T-helper 1 cell treated with Interleukin-12 subunit alpha and Interleukin-12 subunit beta and Interleukin-4 antibody, amounts not matched to agents 30 μg/mL and 1 μg/mL, for 36 hours (primary cell): ENCODE measurements at regions not wholly inside any gene's neighbourhood (a gene's known extent, or its start where the extent isn't known, plus 50 kb on each side); places are given as distances from the start of the nearest gene placed in this dataset.

Experiments
- H3K27ac Mint-ChIP-seq: one replicate; pipeline ENCODE4 v1.8.0; 2021; ENCODE audit warnings: mild to moderate bottlenecking, mixed read lengths
- H3K27me3 Mint-ChIP-seq: one replicate; pipeline ENCODE4 v1.8.0; 2021; ENCODE audit warnings: low read depth, mixed read lengths
- H3K36me3 Mint-ChIP-seq: one replicate; pipeline ENCODE4 v1.8.0; 2021; ENCODE audit warnings: low read depth, mixed read lengths
- H3K4me1 Mint-ChIP-seq: one replicate; pipeline ENCODE4 v1.8.0; 2021; ENCODE audit warnings: low read depth, mixed read lengths
- H3K4me3 Mint-ChIP-seq: one replicate; pipeline ENCODE4 v1.8.0; 2021; ENCODE audit warnings: mild to moderate bottlenecking, moderate library complexity, mixed read lengths
- H3K9me3 Mint-ChIP-seq: one replicate; pipeline ENCODE4 v1.8.0; 2021; ENCODE audit warnings: mixed read lengths

DNA sequence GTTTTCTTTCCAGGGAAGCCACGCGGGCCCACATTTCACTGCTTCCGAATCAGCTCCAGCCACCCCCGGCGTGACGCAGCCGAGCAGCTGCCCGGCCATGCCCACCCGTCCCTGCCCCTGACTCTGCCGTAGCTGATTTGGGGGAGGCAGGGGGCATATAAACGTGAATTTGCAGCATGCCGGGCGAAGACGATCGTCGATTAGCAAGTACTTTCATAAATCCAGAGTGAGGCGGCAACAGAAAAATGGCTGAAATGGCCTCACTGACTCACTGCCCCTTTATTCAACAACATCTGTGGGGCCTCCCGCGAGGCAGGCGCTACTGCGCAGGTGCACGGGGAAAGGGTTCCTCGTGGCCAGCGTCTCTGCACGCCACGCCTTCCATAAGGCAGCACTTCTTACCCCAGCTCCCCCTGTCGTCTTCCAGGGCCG is 118.0 kb downstream of the DLL1 start:
- no peak overlapping the region for H3K4me3 Mint-ChIP-seq
- no peak overlapping the region for H3K27ac Mint-ChIP-seq
- H3K27me3 Mint-ChIP-seq: no peaks in the 10 kb centered on the region
- peaks cover 2% of the 10 kb centered on the region for H3K36me3 Mint-ChIP-seq
- peaks cover 13% of the 10 kb centered on the region for H3K9me3 Mint-ChIP-seq
- H3K4me1 Mint-ChIP-seq: no peaks in the 10 kb centered on the region

DNA sequence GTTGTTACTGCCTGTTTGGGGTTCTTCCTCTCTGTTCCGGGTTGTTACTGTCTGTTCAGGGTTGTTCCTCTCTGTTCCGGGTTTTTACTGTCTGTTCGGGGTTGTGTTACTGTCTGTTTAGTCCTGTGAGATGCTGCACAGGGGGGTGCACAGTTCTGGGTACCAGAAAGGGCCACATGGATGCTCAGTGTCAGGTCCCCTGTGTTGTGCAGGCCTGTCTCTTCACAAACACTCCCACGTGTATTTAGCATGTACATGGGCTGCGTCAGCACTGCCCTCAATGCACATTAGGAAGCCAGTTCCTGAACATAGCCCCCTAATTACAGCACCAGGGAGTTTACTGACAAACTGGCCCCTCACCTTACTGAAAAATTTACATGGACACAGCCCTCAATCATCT is 118.5 kb downstream of the DLL1 start:
- H3K27me3 Mint-ChIP-seq: no peaks in the 10 kb centered on the region
- peaks cover 2% of the 10 kb centered on the region for H3K36me3 Mint-ChIP-seq
- no peaks in the 10 kb centered on the region for H3K4me1 Mint-ChIP-seq
- H3K27ac Mint-ChIP-seq: no peak overlapping the region
- peaks cover 13% of the 10 kb centered on the region for H3K9me3 Mint-ChIP-seq
- no peak overlapping the region for H3K4me3 Mint-ChIP-seq

DNA sequence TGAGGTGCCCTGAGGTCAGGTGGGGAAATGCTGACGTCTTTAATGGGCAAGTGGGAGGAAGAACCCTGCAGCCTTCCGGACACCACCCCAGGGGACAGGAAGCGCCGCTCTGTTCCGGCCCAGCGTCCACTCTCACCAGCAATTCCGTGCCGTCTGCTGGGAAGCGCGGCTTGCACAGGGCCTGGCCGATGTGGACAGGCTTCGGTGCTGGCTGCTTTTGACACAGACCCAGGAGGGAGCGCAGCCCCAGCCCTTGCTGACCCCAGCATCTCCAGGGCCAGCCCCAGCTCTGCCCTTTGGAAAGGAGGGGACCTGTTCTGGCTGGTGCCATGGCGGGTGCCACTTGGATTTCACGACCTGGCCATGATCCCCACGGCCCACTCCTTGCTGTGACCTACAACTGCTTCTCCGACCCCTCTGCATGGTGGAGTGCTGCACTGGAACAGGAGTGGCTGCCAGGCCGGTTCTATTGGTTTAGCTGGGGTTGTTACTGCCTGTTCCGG is 123.2 kb downstream of the DLL1 start:
- no peaks in the 10 kb centered on the region for H3K27me3 Mint-ChIP-seq
- peaks cover 2% of the 10 kb centered on the region for H3K36me3 Mint-ChIP-seq
- H3K4me1 Mint-ChIP-seq: no peaks in the 10 kb centered on the region
- peaks cover 13% of the 10 kb centered on the region for H3K9me3 Mint-ChIP-seq
- H3K27ac Mint-ChIP-seq: no peak overlapping the region
- no peak overlapping the region for H3K4me3 Mint-ChIP-seq

DNA sequence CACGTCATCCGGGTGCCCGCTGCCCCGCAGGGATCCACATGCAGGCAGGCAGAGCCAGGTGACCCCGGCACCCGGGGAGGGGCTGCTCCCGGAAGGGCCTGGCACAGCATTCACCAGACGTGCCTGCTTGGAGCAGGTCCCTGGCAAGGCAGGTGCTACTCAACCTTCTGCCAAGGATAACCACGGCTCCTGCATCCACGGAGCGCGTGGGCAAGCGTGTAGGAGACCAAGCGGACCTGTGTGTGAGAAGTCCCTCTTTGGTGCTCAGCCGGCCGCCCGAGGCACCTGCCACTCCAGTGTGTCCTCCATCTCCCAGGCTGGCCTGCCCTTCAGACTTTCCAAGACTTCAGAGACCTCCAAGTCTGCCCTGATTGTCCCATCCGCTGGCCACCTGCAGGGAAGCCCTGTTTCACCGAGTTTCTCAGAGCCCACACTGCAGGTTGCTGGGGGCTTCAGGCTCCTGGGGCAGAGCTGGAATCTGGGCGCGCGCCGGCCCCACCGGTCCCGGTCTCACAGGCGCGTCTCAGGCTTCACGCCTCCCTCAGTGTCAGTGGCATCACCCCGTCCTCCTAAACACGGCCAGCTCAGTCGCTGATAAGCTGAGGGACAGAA is 124.3 kb downstream of the DLL1 start:
- Mint-ChIP-seq H3K36me3 (no peaks in the 10 kb centered on the region), H3K27ac (no peak overlapping the region), H3K4me1 (no peaks in the 10 kb centered on the region), H3K9me3 (peaks cover 9% of the 10 kb centered on the region), H3K27me3 (no peaks in the 10 kb centered on the region), H3K4me3 (no peak overlapping the region)

DNA sequence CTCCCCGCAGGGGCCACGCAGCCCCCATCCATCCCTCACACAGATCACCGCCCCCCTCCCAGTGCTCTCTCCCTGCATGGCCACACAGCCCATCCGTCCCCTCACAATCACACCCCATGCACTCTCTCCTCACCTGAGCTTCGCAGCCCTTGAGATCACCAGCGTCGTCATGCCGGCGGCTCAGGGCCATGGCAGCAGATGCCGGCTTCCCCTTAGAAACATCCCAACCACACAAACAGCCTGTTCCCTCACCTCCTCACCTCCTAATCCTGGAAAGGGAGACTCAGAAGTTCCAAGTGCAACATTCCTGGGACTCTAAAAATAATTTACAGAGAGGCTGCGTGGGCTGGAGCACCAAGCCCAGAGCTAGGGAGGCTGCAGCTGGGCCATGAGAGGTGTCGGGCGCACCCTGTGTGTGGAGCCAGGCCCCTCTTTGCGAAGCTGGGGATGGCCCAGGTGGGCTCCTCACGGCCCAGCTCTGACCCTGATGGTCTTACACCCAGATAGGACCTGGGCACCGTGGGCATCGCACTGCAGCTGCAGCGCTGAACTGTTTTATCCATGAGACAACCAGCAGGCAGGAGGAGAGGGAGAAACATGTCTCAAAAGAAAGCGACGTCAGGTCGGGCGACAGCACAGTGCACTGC is 125.3 kb downstream of the DLL1 start:
- Mint-ChIP-seq H3K4me1 (no peaks in the 10 kb centered on the region), H3K27me3 (no peaks in the 10 kb centered on the region), H3K4me3 (no peak overlapping the region), H3K36me3 (no peaks in the 10 kb centered on the region), H3K27ac (no peak overlapping the region), H3K9me3 (peaks cover 6% of the 10 kb centered on the region)

DNA sequence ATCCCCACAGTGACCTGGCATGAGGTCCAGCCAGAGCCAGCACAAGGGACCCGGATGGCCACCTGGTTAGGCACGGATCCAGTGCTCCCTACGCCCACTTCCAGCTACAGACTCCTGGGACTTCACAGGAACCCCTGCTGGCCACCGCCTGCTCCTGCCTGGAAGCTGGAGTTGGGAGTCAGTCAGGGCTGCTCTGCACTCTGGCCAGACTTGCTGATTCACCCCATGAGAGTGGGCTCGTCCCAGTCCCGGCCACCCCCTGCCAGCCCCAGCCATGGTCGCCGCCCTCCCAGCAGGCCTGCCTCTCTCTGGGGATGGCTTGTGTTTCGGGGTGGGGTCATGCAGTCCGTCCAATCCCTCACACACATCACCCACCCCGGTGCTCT is 125.8 kb downstream of the DLL1 start:
- Mint-ChIP-seq H3K4me3 (no peak overlapping the region), H3K4me1 (no peaks in the 10 kb centered on the region), H3K27ac (no peak overlapping the region), H3K36me3 (no peaks in the 10 kb centered on the region), H3K9me3 (peaks cover 6% of the 10 kb centered on the region), H3K27me3 (no peaks in the 10 kb centered on the region)

- H3K27me3 Mint-ChIP-seq: no peaks in the 10 kb centered on the region
- no peak overlapping the region for H3K27ac Mint-ChIP-seq
- no peak overlapping the region for H3K4me3 Mint-ChIP-seq
- no peaks in the 10 kb centered on the region for H3K36me3 Mint-ChIP-seq
- H3K9me3 Mint-ChIP-seq: peaks cover 6% of the 10 kb centered on the region
- H3K4me1 Mint-ChIP-seq: no peaks in the 10 kb centered on the region
Measured at GRCh38 chr6:170164271-170164900, 126.5 kb downstream of the DLL1 start.

DNA sequence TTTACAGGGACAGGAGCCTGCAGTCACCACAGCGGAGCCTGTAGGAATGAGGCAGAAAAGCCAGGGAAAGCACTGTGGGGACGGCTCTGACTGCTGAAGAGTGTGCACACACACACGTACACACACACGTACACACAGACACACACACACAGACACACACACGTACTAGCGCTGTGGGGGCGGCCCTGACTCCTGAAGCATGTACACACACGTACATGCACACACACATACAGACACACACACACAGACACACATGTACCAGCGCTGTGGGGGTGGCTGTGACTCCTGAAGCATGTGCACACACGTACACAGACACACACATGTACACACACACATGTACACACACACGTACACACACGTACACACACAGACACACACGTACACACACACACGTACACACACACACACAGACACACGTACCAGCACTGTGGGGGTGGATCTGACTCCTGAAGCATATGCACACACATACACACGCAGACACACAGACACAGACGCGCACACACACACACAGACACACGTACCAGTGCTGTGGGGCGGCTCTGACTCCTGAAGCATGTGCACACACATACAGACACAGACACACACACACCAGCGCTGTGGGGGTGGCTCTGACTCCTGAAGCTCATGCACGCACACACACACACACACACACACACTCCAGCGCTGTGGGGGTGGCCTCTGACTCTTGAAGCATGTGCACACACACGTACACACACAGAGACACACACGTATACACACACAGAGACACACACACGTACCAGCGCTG is 127.3 kb downstream of the DLL1 start:
- Mint-ChIP-seq H3K27ac (no peak overlapping the region), H3K27me3 (no peaks in the 10 kb centered on the region), H3K9me3 (peaks cover 6% of the 10 kb centered on the region), H3K4me3 (no peak overlapping the region), H3K4me1 (no peaks in the 10 kb centered on the region), H3K36me3 (no peaks in the 10 kb centered on the region)

- Mint-ChIP-seq H3K36me3 (no peaks in the 10 kb centered on the region), H3K27ac (no peak overlapping the region)
Measured at GRCh38 chr6:170162775-170163404, 128.0 kb downstream of the DLL1 start.

GRCh38 chr6:170162011-170162774 is 128.7 kb downstream of the DLL1 start:
- H3K36me3 Mint-ChIP-seq: no peaks in the 10 kb centered on the region
- no peaks in the 10 kb centered on the region for H3K27me3 Mint-ChIP-seq
- H3K27ac Mint-ChIP-seq: no peak overlapping the region
- no peaks in the 10 kb centered on the region for H3K4me1 Mint-ChIP-seq
- H3K9me3 Mint-ChIP-seq: no peaks in the 10 kb centered on the region
- no peak overlapping the region for H3K4me3 Mint-ChIP-seq

More at GRCh38 chr6:170162775-170163404, 128.0 kb downstream of the DLL1 start:
- H3K4me1 Mint-ChIP-seq: no peaks in the 10 kb centered on the region
- no peaks in the 10 kb centered on the region for H3K9me3 Mint-ChIP-seq
- no peak overlapping the region for H3K4me3 Mint-ChIP-seq
- no peaks in the 10 kb centered on the region for H3K27me3 Mint-ChIP-seq

DNA sequence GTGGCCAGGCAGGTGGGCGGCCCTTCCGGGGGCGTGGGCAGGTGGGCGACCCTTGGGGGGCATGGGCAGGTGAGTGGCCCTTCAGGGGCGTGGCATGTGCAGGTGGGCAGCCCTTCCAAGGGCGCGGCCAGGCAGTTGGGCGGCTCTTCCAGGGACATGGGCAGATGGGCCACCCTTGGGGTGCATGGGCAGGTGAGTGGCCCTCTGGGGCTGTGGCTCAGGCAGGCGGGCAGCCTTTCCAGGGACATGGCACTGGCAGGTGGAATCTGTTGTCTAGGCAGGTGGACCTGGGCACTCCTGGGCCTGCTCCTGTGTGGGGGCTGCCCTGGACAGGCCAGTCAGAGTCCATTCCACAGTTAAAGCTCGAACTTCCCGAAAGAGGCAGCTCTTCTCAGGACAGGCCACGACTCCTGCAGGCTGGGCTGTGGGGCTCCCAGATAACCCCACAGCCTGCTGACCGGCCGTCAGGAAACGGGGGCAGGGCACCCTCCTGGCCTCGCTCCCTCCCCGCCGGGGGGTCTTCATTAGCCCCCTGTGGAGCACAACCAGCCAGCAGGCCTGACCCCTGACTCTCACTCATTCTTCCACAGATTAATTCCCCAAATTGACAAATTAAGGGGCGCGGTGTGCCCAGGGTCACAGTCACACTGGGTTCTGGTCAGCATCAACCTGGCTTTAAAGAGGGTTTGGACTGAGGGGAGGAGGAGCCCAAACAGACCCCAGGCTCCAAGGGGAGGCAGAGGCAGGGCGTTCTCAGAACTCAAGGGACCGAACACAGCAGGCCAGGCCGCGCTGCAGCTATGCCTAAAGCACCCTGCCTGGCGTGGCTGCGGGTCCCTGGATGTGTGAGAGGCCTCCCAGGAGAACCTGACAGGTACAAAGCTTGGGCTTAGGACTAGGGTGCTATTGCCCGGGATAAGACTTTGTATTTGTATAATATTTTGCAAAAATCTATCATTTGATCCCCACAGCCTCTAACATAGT is 130.0 kb downstream of the DLL1 start:
- Mint-ChIP-seq H3K9me3 (no peaks in the 10 kb centered on the region), H3K27me3 (no peaks in the 10 kb centered on the region), H3K27ac (no peak overlapping the region), H3K36me3 (no peaks in the 10 kb centered on the region), H3K4me1 (no peaks in the 10 kb centered on the region), H3K4me3 (no peak overlapping the region)

- Mint-ChIP-seq H3K27ac (no peak overlapping the region), H3K4me1 (no peaks in the 10 kb centered on the region), H3K36me3 (no peaks in the 10 kb centered on the region), H3K27me3 (no peaks in the 10 kb centered on the region), H3K9me3 (no peaks in the 10 kb centered on the region), H3K4me3 (no peak overlapping the region)
Measured at GRCh38 chr6:170160031-170160627, 130.7 kb downstream of the DLL1 start.
